ENCODE measurements at regions not wholly inside any gene's neighbourhood (a gene's known extent, or its start where the extent isn't known, plus 50 kb on each side); places are given as distances from the start of the nearest gene placed in this dataset.

DNA sequence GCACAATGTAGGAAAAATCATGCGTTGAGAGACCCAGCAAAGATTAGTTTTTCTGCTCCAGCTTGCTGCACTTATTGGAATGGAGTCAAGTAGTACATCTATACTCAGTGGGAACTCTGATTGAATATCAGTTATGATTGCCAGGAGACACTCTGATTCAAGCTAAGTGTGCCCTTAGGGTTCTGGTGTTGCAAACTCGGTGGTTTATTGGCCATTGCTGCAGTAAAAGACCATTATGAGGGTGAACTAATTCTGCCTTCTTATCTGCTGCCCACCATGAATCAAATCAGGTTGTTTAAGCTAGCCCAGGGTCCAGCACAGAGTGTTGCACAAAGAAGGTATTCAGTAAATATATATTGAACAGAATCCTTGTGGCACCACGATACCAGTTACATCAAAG lies 74.8 kb upstream of the GLS start:
- H3K9ac ChIP-seq (ENCODE audit: low read length), result no peak overlapping the region
- no peaks in the 10 kb centered on the region for H3K79me2 ChIP-seq (ENCODE audit: control insufficient read depth, insufficient read depth, low read length)
- no peak overlapping the region for H3K27ac ChIP-seq (ENCODE audit: low read length in 2 of 2)
- no peaks in the 10 kb centered on the region for H4K20me1 ChIP-seq (ENCODE audit: control insufficient read depth, insufficient read depth, low read length, poor library complexity, severe bottlenecking)
- H3K9me3 Mint-ChIP-seq (ENCODE audit: insufficient read depth), result no peaks in the 10 kb centered on the region
- ATAC-seq (ENCODE audit: low read depth) (no peak), DNase-seq (no peak)
- H3K9me3 ChIP-seq (ENCODE audit: control extremely low read depth in 1 of 3, control insufficient read depth in 2 of 3, insufficient read depth in 1 of 3, low read length in 2 of 3), result no peaks in the 10 kb centered on the region
- no peak overlapping the region for H2AFZ ChIP-seq (ENCODE audit: insufficient read depth, low read depth, low read length, poor library complexity, severe bottlenecking)
- H3K4me1 Mint-ChIP-seq, result peaks cover 9% of the 10 kb centered on the region
- no peak overlapping the region for H3K4me3 ChIP-seq (ENCODE audit: control extremely low read depth in 1 of 5, extremely low read depth in 1 of 5, insufficient read depth in 1 of 5, low read depth in 2 of 5, low read length in 4 of 5)
- no peak overlapping the region for H3K27ac Mint-ChIP-seq
- H3K4me1 ChIP-seq (ENCODE audit: control insufficient read depth in 2 of 2, insufficient read depth in 2 of 2, low read length in 2 of 2), result no peaks in the 10 kb centered on the region
- 100% methylated on average over 2 of the region's 3 CpGs for WGBS (ENCODE audit: insufficient coverage)
- POLR2A ChIA-PET, result no interaction called here
- H3K4me3 Mint-ChIP-seq, result no peak overlapping the region
- H3K27me3 ChIP-seq (replicated peaks in 1 of 4; ENCODE audit: control extremely low read depth in 1 of 4, control insufficient read depth in 3 of 4, insufficient read depth in 4 of 4, low read length in 3 of 4), result no peaks in the 10 kb centered on the region
- intact Hi-C loops (cut with micrococcal nuclease), result no loop called here
- TF ChIP-seq, protein P1, sequence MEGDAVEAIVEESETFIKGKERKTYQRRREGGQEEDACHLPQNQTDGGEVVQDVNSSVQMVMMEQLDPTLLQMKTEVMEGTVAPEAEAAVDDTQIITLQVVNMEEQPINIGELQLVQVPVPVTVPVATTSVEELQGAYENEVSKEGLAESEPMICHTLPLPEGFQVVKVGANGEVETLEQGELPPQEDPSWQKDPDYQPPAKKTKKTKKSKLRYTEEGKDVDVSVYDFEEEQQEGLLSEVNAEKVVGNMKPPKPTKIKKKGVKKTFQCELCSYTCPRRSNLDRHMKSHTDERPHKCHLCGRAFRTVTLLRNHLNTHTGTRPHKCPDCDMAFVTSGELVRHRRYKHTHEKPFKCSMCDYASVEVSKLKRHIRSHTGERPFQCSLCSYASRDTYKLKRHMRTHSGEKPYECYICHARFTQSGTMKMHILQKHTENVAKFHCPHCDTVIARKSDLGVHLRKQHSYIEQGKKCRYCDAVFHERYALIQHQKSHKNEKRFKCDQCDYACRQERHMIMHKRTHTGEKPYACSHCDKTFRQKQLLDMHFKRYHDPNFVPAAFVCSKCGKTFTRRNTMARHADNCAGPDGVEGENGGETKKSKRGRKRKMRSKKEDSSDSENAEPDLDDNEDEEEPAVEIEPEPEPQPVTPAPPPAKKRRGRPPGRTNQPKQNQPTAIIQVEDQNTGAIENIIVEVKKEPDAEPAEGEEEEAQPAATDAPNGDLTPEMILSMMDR (IDR thresholded peaks at IDR 0.05), result no peak
- TF ChIP-seq EZH2 (IDR thresholded peaks at IDR 0.05; ENCODE audit: borderline replicate concordance, insufficient read depth, low read depth, low read length, poor library complexity, severe bottlenecking), result no peak
- H3K4me2 ChIP-seq (replicated peaks; ENCODE audit: low read depth, low read length, poor library complexity, severe bottlenecking), result no peak overlapping the region
- no peaks in the 10 kb centered on the region for H3K36me3 ChIP-seq (replicated peaks in 1 of 2; ENCODE audit: control extremely low read depth in 1 of 2, control insufficient read depth in 1 of 2, extremely low read depth in 1 of 2, insufficient read depth in 2 of 2, low read length in 1 of 2)
- CTCF ChIA-PET, result interaction anchor here (0.6 to 2.1 kb wide), 7 partner anchors 22 to 920 kb away, joined by 3 to 6 read pairs (median 3); no protein-coding TSS in a partner anchor
- no peaks in the 10 kb centered on the region for H3K27me3 Mint-ChIP-seq

DNA sequence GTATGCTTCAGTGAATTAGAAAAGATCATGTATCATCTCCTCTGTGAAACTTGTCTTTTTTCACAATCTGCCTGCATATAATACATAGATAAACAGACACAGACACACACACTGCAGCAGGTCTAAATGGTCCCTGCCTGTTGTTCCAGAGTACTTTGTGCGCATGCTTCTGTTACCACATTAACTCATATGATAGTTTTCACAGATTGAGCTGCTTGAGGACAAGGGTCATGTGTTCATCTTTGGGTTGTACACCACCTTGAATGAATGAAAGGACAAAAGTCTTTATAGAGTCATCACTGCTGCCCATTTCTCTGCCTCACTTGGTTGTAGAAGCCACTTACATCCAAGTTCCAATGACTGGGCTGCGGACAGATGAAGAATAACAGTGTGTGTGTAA lies 72.7 kb upstream of the GLS start:
- Histone ChIP-seq H3K4me3 (ENCODE audit: control extremely low read depth in 1 of 5, extremely low read depth in 1 of 5, insufficient read depth in 1 of 5, low read depth in 2 of 5, low read length in 4 of 5) (no peak overlapping the region), H4K20me1 (ENCODE audit: control insufficient read depth, insufficient read depth, low read length, poor library complexity, severe bottlenecking) (no peaks in the 10 kb centered on the region), H3K4me2 (replicated peaks; ENCODE audit: low read depth, low read length, poor library complexity, severe bottlenecking) (no peak overlapping the region), H3K9ac (ENCODE audit: low read length) (no peak overlapping the region), H3K27ac (ENCODE audit: low read length in 2 of 2) (no peak overlapping the region), H3K4me1 (ENCODE audit: control insufficient read depth in 2 of 2, insufficient read depth in 2 of 2, low read length in 2 of 2) (no peaks in the 10 kb centered on the region), H3K36me3 (replicated peaks in 1 of 2; ENCODE audit: control extremely low read depth in 1 of 2, control insufficient read depth in 1 of 2, extremely low read depth in 1 of 2, insufficient read depth in 2 of 2, low read length in 1 of 2) (no peaks in the 10 kb centered on the region), H3K27me3 (replicated peaks in 1 of 4; ENCODE audit: control extremely low read depth in 1 of 4, control insufficient read depth in 3 of 4, insufficient read depth in 4 of 4, low read length in 3 of 4) (no peaks in the 10 kb centered on the region), H3K79me2 (ENCODE audit: control insufficient read depth, insufficient read depth, low read length) (no peaks in the 10 kb centered on the region), H2AFZ (ENCODE audit: insufficient read depth, low read depth, low read length, poor library complexity, severe bottlenecking) (no peak overlapping the region), H3K9me3 (ENCODE audit: control extremely low read depth in 1 of 3, control insufficient read depth in 2 of 3, insufficient read depth in 1 of 3, low read length in 2 of 3) (no peaks in the 10 kb centered on the region)
- H3K9me3 Mint-ChIP-seq (ENCODE audit: insufficient read depth), result no peaks in the 10 kb centered on the region
- TF ChIP-seq EZH2 (IDR thresholded peaks at IDR 0.05; ENCODE audit: borderline replicate concordance, insufficient read depth, low read depth, low read length, poor library complexity, severe bottlenecking), result no peak
- TF ChIP-seq, protein P1 (IDR thresholded peaks at IDR 0.05), result no peak
- H3K27ac Mint-ChIP-seq, result no peak overlapping the region
- peaks cover 9% of the 10 kb centered on the region for H3K4me1 Mint-ChIP-seq
- no peaks in the 10 kb centered on the region for H3K27me3 Mint-ChIP-seq
- CTCF ChIA-PET, result no interaction called here
- no peak for ATAC-seq (ENCODE audit: low read depth)
- POLR2A ChIA-PET, result no interaction called here
- intact Hi-C loops (cut with micrococcal nuclease), result no loop called here
- H3K4me3 Mint-ChIP-seq, result no peak overlapping the region
- no peak for DNase-seq
- no CpG with 5 or more reads among the region's 2 CpGs for WGBS (ENCODE audit: insufficient coverage)

All from B cell (primary cell).